ENCODE measurements at regions not wholly inside any gene's neighbourhood (a gene's known extent, or its start where the extent isn't known, plus 50 kb on each side); places are given as distances from the start of the nearest gene placed in this dataset.

DNA sequence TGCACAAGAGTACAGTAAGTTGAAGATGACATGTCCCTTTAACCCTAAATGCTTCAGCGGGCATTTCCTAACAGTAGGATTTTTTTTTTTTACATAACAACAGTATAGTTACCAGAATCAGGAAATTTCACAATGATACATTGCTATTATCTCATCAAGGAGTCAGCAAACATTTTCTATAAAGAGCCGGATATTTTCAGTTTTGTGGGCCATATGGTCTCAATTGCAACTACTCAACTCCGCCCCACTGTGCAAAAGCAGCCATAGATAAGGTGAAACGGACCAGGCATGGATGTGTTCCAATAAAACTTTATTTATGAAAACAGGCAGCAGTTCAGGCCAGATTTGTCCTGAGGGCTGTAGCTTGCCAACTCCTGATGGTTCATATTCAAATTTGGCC, 130.6 kb downstream of the SMAD6 start:
- no peak for DNase-seq

DNA sequence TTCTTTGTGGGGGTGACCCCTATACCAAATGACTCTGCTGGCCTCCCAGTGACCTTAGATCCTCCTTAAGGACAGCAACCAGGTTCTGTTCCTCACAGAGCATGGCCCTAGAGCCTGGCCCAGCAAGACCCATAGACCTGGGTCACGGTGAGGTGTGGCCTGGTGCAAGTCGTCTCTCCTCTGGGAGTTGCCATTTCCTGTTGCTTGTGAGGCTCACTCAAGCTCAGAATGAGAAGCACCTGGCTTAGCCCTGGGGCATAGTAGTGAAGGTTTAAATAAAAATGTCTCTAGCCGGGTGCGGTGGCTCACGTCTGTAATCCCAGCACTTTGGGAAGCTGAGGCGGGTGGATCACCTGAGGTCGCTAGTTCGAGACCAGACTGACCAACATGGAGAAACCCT, 131.3 kb downstream of the SMAD6 start:
- DNase-seq = no peak

DNA sequence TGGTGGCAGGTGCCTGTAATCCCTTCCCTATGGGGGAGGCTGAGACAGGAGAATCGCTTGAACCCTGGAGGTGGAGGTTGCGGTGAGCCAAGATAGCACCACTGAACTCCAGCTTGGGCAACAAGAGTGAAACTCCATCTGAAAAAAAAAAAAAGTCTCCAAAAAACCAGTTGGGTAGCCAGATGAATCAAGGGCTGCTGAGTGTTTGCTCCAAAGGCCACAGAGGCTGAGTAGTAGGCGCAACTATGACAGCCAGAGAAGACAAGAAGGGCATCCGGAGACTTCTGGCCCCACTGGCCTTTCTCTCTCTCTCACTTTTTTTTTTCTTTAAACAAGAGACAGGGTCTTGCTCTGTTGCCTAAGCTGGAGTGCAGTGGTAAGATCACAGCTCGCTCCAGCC, 131.8 kb downstream of the SMAD6 start:
- DNase-seq = no peak

DNA sequence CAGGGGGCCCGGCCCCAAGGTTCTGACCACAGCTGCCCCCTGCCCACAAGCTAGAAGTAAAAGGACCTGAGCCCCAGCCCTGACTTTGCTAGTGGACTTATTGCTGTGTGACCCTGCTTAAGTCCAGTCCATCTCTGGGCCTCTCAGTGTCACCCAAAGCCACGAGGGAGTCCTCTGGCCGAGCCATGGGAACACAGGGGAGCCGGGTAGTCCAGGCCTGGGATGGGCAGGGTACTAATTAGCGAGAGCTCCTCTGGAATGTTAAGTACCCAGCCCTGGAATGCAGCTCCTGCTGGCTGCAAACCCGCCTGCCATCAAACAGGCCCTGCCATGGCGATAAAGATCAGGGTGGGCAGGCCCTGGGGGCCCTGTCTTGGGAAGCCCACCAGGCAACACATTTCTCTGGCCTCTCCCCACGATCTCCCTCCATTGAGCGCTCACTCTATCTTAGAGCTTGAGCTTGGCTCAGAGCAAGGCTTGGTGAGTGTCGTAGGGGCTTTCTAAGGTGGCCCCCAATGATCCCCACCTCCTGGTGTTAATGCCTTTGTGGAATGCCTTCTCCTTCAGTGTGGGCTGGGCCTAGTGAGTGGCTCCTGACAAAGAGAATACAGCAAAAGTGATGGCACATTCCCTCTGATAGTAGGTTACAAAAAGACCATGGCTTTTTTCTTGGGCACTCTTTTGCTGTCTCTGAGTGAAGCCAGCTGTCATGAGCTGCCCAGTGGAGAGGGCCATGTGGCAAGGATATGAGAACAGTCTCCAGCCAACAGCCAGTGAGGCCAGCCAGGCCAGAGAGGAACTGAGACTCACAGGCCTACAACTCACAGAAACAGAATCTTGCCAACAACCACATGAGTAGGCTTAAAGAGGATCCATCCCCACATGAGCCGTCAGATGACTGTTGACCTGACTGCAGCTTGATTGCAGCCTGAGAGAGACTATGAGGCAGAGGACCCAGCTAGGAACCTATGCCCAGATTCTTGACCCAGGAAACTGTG, 133.1 kb downstream of the SMAD6 start:
- DNase-seq = no peak

DNA sequence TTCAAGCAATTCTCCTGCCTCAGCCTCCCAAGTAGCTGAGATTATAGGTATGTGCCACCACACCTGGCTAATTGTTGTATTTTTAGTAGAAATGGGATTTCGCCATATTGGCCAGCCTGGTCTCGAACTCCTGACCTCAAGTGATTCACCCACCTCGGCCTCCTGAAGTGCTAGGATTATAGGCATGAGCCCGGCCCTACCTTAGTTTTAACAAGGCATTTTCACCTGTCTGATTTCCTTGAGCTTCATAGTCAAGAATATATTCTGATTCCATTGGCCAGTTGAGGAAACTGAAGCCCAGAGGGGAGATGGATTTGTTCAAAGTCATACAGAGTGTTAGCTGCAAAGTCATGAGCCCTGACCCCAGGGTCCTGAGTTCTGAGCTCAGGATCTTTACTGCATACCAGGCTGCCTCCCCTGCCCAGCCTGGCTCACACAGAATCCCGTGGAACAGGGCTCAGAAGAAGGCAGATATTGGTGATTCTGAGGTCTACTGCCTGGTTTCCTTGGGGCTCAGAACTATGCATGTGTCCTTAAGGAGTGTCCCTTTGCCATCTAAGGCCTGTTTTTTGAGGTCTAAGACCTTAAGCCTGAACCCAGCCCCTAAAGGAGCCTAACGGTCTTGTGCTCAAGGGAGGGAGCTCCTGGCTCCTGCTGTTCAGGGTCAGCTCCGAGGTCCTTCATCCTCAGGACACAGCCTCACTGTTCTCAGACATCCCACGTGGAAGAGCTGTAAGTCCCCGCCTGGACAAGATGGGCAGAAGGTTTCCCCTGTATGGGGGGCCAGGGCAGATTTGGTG, 134.4 kb downstream of the SMAD6 start:
- no peak for DNase-seq

DNA sequence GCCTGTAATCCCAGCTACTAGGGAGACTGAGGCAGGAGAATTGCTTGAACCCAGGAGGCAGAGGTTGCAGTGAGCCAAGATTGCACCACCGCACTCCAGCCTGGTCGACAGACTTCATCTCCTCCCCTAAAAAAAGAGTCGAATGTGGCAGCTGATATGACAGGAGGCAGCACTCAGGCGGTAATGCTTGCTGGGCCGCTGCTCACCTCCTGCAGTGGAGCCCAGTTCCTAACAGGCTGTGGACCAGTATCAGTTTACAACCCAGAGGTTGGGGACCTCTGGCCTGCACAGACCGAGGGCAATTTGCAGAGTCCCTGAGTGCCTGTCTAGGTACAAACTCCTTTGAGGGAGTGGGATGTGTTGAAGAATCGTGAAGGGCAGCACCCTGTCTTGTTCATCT, 136.2 kb downstream of the SMAD6 start:
- DNase-seq = no peak

DNA sequence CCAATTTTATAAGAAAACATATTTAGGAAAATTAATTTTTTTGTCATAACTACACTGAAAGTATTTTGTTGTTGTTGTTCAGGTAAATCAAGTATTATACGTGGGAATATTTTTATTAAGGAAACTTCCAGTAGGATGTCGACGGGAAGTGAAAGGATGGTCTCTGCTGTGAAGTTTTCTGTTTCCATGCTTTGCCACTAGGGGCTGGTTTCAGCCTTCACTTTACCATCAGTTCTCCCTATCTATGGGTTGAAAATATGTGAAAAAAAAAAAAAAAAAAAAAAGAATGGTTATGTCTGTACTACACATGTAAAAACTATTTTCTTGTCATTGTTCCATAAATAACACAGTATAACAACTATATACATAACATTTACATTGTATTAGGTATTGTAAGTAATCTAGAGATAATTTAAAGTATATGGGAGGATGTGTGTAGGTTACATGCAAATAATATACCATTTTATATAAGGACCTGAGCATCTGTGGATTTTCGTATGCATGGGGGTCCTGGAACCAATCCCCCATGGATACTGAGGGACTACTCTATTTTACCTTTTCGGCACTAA, 136.7 kb downstream of the SMAD6 start:
- no peak for DNase-seq

DNA sequence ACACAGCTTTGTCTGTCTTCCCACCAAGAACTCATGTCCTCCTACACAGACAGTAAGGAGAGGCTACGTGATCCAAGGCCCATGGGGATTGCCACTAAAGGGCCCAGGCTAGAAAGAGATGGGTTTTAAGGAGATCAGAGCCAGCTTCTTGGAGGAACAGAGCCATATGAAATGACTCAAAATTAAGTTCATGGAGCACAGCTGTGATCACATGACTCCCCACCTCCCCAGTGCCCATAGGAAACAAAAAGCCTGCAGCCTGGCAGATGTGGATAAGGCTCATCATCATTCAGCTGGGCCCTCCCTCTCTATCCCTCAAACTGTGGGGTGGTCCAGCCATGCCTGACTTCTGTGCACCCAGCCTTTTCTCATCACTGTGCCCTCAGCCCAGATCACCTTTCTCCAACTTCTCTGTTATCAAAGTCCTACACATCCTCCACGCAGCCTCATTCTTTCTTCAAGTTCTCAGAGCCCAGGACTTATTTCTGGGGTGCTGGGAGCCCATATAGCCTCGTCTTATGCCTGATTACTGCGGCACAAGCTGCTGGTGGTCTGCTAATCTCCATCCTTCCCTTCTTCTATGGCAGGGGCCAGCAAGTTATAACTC, 137.6 kb downstream of the SMAD6 start:
- no peak for DNase-seq

DNA sequence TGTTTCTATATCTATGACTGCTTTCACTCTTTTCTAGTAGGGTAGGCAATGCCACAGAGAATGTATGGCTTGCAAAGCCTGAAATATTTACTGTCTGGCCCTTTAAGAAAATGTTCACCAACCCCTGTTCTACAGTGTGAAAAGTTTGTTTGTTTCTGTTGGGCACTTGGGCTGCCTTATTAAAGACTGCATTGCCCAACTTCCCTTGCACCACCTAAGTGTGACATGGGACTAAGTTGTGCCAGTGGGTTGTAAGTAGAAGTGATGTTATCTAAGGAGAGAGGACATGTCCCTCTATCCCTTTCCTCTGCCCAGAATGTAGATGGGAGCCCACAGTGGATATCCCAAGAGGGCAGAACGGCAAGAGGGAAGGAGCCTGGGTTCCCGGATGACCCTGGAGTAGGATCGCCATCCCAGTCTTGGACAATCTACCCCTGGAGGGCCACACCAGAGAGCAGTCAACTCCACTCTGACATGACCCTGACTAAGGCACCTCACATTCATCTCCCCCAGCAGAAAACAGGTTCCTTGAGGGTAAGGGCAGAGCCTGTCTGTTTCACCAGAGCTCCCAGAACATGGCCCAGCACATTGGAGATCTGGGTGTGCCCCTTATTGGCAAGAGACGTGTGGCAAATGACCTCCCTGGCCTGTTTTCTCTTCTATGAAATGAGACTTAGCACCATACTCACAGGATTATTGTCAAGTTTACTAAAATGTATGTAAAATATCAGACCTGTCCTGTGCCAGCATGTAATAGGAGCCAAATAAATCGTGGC, 138.8 kb downstream of the SMAD6 start:
- DNase-seq = no peak

DNA sequence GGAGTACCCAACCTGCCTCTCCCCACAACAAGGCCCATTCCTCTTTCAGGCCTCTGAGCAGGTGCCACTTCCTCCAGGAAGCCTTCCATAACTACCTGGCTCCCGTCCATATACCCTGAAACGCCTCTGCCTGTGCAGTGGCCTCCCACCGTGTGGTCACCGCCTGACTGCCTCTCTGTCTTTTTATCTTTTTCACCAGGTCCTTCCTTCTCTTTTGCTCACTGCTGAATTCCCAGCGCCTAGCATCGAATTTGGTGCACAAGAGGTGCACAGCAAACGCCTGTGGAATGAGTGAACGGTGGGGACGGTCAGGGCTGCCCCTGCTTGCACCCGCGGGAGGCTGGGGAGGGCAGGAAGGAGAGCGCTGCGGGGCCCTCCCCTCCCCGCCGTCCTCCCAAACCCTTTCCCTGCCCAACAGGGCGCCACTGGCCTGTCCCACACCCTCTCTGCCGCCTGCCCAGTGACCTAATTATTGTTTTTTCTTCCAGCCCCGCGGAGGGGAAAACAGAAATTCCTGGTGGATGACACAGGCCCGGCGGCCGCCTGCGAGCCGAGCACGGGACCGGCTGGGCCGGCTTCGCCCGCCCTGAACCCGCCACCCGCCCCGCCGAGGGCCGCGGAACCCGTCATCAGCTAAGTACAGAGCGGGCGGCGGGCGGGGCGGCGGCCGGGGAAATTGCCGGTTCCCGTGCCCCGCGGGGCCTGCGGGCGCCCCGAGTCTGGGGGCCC, 140.1 kb downstream of the SMAD6 start:
- DNase-seq = no peak

DNA sequence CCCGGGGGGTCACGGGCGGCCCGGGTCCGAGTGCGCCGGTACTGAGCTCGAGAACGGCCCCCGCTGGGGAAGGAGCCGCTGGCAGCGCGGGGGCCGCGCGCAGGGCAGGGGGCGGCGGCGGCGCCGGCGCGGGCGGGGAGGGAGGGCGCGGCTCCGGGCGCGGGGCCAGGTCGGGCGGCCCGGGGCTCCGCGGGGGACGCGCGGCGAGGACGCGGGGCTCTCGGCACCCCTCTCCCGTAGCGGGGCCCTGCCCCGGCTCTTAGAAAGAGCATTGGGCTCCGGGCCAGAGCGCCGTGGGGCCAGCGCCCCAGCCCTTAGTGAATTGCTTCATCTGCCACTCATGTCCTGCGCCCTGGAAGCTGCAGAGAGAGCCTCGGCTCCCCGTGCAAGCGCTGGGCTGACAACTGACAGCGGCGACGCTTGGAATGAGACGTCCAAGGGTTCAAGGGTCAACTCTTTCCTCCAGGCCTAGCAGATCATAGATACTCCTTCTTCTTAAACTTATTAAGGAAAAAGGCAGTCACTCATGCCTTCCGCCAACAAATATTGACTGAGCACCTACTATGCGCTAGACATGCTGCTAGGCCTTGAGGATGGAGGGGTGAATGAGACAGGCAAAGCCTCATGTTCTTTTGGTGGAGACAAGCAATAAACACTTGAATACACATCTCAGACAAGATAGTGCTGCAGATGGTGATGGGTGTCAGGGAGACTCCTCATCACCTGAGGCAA, 140.8 kb downstream of the SMAD6 start:
- DNase-seq = no peak

DNA sequence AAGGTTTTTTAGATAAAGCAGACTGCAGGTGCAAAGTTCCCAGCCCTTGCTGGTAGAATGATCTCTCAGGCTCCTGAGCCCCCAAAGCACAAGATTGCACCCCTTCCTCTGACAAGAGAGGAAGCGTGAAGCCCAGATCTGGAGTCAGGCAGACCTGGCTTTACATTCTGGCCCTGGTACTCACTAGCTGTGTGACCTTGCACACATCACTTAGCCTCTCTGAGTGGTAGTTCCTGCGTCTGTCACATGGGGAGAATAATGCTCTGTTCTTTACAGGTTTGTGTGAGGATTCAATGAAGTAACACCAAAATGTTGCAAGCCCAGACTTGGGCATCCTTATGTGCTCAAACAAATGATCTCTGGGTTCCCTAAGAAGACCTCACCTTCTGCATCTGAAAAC, 141.5 kb downstream of the SMAD6 start:
- DNase-seq = no peak

DNA sequence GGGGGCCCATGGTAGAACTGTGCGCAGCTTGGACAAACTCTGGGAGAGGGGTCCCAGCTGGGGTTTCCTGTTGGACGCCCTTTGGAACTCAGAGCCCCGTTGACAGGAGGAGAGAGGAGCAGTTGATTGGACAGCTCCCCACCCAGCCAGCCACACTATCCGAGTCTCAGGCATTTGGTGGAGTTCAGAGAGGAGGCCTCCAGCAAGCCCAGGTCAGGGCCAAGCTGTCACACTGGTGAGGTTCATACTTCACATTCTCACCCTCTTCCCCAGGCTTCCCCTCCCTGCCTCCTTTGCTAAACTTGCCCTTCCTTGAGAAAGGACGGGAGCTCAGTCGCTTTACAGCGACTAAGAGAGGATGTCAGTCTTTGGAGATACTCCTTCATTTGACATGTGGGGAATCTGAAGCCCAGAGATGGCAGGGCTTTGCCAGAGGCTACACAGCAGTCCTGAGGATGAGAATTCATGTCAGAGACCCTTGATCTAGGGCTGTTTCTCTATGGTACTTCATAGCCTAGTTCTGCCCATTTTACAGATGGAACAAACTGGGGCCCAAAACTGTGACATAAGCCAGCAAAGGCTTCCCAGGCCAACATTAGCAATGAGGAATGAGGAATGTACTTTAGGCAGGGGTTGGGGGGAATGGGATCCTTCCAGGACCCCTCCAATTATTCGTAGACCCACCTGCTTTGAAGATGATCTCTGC, 142.2 kb downstream of the SMAD6 start:
- DNase-seq = no peak

DNA sequence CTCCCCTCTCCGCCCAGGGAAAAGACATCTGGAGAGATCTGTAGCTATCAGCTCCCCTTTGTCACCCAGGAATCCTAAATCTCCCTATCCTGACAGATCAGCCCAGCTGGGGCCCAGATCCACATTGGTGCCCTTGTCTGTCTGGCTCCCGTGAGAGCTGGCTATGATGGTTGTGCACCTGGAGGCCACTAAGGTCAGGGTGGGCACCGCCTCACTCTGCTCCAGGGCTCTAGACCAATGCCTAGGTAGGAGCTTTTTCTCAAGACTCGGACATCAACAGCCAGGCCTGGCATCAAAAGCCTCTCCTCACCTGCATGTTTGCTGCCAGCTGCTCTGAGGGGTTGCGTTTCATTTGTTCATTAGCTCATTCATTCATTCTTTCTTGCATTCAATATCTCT, 142.7 kb downstream of the SMAD6 start:
- no peak for DNase-seq

DNA sequence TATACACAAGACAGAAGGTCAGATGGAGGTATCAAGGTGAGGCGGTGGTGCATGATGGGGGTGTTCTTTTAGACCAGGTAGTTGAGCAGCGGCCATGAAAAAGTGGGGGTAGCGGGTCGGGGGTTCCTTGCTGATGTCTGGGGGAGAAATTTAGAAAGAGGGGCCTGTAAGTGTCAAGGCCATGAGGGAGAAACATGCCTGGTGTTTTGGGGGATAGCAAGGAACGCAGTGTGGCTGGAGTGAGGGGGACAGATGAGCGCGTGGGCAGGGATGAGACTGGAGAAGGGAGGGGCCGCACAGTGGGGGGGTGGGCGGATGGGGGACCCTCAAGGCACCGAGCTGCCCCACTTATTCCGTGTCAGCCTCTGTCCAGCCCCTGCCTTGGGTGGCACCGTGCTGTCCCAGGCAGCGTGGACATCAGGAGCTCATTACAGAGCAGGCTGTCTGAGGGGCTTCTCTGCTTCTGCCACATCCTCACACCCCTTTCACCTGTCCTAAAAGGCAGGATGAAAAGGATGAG, 143.3 kb downstream of the SMAD6 start:
- no peak for DNase-seq

DNA sequence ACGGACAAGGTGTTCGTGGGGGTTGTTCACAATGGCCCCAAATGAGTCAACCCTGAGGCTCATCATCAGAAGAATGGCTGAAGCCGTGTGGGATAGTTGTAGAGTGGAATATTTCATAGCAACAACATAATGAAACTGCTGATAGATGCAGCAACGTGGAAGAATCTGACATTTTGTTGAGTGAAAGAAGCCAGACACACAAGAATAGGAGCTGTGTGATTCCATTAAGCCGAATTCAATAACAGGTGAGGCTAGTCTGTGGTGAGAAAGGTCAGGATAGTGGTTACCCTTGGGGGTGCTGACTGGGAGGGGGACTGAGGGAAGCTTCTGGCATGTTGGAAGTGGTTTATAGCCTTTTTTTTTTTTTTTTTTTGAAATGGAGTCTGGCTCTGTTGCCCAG, 144.0 kb downstream of the SMAD6 start:
- DNase-seq = no peak

DNA sequence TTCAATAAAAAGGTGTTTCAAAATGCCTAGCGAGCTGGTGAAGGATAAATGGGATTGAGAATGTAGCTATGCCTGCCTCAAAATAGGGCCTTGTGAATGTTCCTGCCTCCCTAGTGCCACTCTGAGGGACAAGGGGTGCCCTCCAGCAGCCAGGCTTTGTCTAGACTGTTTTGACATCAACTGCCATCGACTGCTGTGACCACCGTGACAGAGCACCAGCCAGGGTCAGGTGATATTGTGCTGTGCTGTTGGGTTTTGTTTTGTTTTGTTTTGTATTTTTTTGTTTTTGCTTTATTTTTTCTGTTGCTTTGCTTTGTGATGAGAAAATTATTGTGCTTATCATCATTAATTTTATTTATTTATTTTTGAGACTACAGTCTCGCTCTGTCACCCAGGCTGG, 144.8 kb downstream of the SMAD6 start:
- DNase-seq = no peak

DNA sequence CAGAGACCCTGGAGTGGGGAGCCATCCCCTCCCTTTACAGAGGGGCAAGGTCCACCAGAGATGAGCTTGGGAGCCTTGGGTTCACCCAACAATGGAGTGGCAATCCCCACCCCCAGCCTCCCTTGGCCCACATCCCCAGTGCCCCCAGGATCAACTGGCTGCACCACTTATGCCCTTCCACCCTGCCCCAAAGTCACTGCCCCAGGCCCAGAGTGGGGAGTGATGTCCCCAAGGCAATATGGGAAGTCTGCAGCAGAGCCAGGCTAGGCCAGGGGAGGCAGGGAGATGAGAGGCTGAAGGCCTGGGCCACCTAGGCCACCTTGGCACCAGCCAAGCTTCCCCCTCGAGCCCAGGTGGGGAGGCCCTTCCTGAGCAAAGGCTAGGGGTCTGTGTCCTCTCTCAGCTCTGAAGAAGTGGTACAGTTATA, 145.5 kb downstream of the SMAD6 start:
- no peak for DNase-seq

DNA sequence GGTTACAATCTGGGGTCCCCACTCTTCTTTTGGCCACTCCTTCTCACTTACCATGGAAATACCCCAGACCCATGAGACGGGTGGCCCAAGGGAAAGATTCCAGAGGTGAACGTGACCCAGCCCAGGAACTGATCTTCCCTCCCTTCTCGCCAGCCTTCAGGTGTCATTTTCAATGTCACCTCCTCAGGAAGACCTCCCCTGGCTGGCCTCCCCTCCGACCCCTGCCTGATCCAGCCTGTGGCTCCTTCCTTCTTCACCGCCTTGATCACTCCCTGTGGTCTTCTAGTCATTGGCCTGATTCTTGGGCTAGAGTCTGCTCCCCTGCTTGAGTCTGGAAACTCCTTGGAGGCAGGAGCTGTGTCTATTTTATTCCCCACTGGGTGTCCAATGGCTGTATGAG, 146.1 kb downstream of the SMAD6 start:
- no peak for DNase-seq

Measured in DMS79 (cell line).